ENCODE measurements at regions not wholly inside any gene's neighbourhood (a gene's known extent, or its start where the extent isn't known, plus 50 kb on each side); places are given as distances from the start of the nearest gene placed in this dataset.

- TF ChIP-seq CTCF (IDR thresholded peaks at IDR 0.05) = no peak
- no peak for TF ChIP-seq POLR2A (IDR thresholded peaks at IDR 0.05)
These were observed 281.4 kb downstream of the RPS6KC1 start for GRCh38 chr1:213332491-213332890.
